Panc1 (cell line): ENCODE measurements at regions not wholly inside any gene's neighbourhood (a gene's known extent, or its start where the extent isn't known, plus 50 kb on each side); places are given as distances from the start of the nearest gene placed in this dataset.

Experiments used
- ATAC-seq: fragments of 200-7000 bp; cut with Tn5 transposase; 2 replicates; pipeline ENCODE4 v1.9.1; 2020; ENCODE audit warnings: mild to moderate bottlenecking, moderate library complexity
- BruUV-seq: library from RNA; stranded (reverse); fragments of 400-500 nt; replicated peaks from 2 replicates; lab custom pipeline; 2021; lab: Mats Ljungman, UMichigan
- CTCF ChIA-PET: fragments of 300-600 bp; sonication (Branson Sonifier 250); formaldehyde crosslinking; loops from one replicate; lab custom pipeline; 2022; ENCODE audit warnings: antibody characterized with exemption; lab: Charles Lee
- POLR2A ChIA-PET: fragments of 300-600 bp; sonication (Branson Sonifier 250); formaldehyde crosslinking; loops from one replicate; lab custom pipeline; 2022; ENCODE audit warnings: antibody characterized with exemption; lab: Charles Lee
- DNase-seq: peaks from one replicate; pipeline ENCODE4 v3.0.0-alpha.2; 2010; ENCODE audit warnings: low read depth, low spot score
- H3K27ac ChIP-seq: 2 replicates; pipeline ENCODE4 v1.5.1; 2011; ENCODE audit warnings: mild to moderate bottlenecking, low read length, inconsistent platforms
- H3K27me3 ChIP-seq: fragments of 200-500 bp; sonication (Bioruptor generic); 2 replicates; pipeline ENCODE4 v1.6.0; 2014; ENCODE audit warnings: low read length, inconsistent platforms; ENCODE audit not compliant: control insufficient read depth, insufficient read depth
- H3K36me3 ChIP-seq: fragments of 200-500 bp; sonication (Bioruptor generic); 2 replicates; pipeline ENCODE4 v1.5.1; 2014; ENCODE audit warnings: inconsistent platforms, mild to moderate bottlenecking, low read length, moderate library complexity; ENCODE audit not compliant: control insufficient read depth, insufficient read depth
- H3K4me1 ChIP-seq: 2 replicates; pipeline ENCODE4 v1.5.1; 2011; ENCODE audit warnings: inconsistent platforms, mild to moderate bottlenecking, low read length, moderate library complexity; ENCODE audit not compliant: control insufficient read depth, insufficient read depth
- H3K4me3 ChIP-seq, 2 experiments: 2 replicates each; pipeline ENCODE4 v1.5.1; 2011 to 2012; ENCODE audit warnings: low read depth in 2 of 2, low read length in 2 of 2, mild to moderate bottlenecking in 2 of 2, inconsistent platforms in 1 of 2, moderate library complexity in 1 of 2
- H3K9me3 ChIP-seq: fragments of 200-500 bp; sonication (Bioruptor generic); 2 replicates; pipeline ENCODE4 v1.5.1; 2014; ENCODE audit warnings: low read depth, mild to moderate bottlenecking, inconsistent platforms, low read length, moderate library complexity; ENCODE audit not compliant: control insufficient read depth, insufficient read depth
- POLR2AphosphoS5 ChIP-seq: IDR thresholded peaks from 2 replicates; pipeline ENCODE4 v1.6.1; 2012; ENCODE audit warnings: mild to moderate bottlenecking, low read depth, low read length, moderate library complexity
- REST ChIP-seq, 2 experiments: IDR thresholded peaks; 2 replicates each; pipeline ENCODE4 v1.6.1; 2011 to 2012; ENCODE audit warnings: low read depth in 2 of 2, control low read depth in 1 of 2, low read length in 1 of 2, mild to moderate bottlenecking in 1 of 2, moderate library complexity in 1 of 2; ENCODE audit not compliant: insufficient read depth in 1 of 2
- SIN3A ChIP-seq: IDR thresholded peaks from 2 replicates; pipeline ENCODE4 v1.6.1; 2012; ENCODE audit warnings: low read depth, mild to moderate bottlenecking, low read length, moderate library complexity, borderline replicate concordance; ENCODE audit not compliant: insufficient read depth
- TCF7L2 ChIP-seq: IDR thresholded peaks from 2 replicates; pipeline ENCODE4 v1.6.1; 2011; ENCODE audit warnings: mild to moderate bottlenecking, low read depth, low read length, inconsistent platforms
- in situ Hi-C: cut with HindIII; loops from 2 replicates; pipeline ENCODE4 v1.10.0; 2016; ENCODE audit warnings: low sequenced_read_pairs, low pct_unique_long_range_greater_than_20kb
- intact Hi-C: fragments of 100-400 bp; cut with micrococcal nuclease; formaldehyde crosslinking; loops from one replicate; pipeline ENCODE4 v1.10.0; 2022; ENCODE audit not compliant: unreplicated experiment
- TF ChIP-seq, protein P1 (sequence below): fragments of 450-650 bp; IDR thresholded peaks from 2 replicates; pipeline ENCODE4 v1.5.1; 2017; ENCODE audit warnings: mild to moderate bottlenecking

DNA sequence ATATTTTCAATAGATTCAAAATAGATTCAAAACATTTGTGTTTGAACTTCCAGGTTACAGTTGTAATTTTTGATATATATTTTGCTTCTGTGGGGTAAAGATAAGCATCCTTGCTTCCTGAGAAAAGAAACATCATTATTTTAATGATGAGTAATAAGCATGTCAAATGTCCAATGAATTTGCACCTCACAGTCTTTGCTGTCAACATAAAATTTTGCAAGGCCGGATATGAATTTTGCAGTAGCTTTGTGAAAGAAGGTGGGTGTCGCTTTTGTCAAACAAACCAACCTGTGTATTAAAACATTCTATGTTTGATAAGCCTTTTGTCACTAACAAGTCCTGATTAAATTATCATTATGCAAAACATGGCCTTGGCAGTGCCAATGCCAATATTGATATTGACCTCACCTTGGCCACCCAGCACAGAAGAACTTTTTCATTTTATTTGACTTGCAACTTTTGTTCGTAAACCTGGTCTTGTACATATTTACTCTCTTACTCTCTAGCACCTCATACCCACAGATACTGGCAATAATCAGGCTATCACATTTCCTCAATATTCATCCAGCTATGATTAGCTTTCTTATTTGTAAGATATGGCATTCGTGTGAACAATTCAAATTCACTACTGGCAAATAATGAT is 645.0 kb upstream of the KLF4 start:
- intact Hi-C loops: no loop called here
- CTCF ChIA-PET: no interaction called here

DNA sequence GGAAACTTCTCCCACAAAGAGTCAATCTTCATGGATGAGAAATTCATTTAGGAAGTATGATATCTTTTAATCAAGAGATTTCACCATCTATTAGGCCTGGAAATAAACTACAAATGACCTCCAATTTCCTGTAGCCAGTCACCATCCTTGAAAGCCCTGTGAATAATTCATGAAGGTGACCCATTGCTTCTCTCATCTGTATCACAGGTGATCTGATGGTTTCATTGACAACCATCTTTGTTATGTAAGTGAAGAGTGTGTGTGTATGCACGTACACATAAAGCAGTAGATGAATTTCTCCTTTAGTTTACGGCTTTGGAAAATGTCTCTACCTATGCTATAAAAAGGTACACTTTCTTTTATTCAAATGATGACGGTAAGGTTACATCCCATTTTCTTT is 644.1 kb upstream of the KLF4 start:
- POLR2A ChIA-PET: no interaction called here
- H3K4me1 ChIP-seq: no peaks in the 10 kb centered on the region
- DNase-seq: no peak
- CTCF ChIA-PET: no interaction called here
- ATAC-seq: no peak
- H3K9me3 ChIP-seq: no peaks in the 10 kb centered on the region
- no peak overlapping the region for H3K4me3 ChIP-seq
- H3K27ac ChIP-seq: no peak overlapping the region
- H3K27me3 ChIP-seq: no peaks in the 10 kb centered on the region
- TF ChIP-seq REST (IDR thresholded peaks at IDR 0.05; ENCODE audit: insufficient read depth in 1 of 2, low read depth in 2 of 2, low read length in 1 of 2) (no peak), TCF7L2 (no peak), SIN3A (no peak), POLR2AphosphoS5 (no peak)
- TF ChIP-seq, protein P1, sequence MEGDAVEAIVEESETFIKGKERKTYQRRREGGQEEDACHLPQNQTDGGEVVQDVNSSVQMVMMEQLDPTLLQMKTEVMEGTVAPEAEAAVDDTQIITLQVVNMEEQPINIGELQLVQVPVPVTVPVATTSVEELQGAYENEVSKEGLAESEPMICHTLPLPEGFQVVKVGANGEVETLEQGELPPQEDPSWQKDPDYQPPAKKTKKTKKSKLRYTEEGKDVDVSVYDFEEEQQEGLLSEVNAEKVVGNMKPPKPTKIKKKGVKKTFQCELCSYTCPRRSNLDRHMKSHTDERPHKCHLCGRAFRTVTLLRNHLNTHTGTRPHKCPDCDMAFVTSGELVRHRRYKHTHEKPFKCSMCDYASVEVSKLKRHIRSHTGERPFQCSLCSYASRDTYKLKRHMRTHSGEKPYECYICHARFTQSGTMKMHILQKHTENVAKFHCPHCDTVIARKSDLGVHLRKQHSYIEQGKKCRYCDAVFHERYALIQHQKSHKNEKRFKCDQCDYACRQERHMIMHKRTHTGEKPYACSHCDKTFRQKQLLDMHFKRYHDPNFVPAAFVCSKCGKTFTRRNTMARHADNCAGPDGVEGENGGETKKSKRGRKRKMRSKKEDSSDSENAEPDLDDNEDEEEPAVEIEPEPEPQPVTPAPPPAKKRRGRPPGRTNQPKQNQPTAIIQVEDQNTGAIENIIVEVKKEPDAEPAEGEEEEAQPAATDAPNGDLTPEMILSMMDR: no peak
- in situ Hi-C loops: no loop called here
- intact Hi-C loops: no loop called here
- H3K36me3 ChIP-seq: no peaks in the 10 kb centered on the region
- no TSS peak for BruUV-seq

More for the DNA sequence above, 645.0 kb upstream of the KLF4 start:
- no peak for ATAC-seq
- H3K36me3 ChIP-seq: no peaks in the 10 kb centered on the region
- in situ Hi-C loops: no loop called here
- POLR2A ChIA-PET: no interaction called here
- H3K4me3 ChIP-seq: no peak overlapping the region
- DNase-seq: no peak
- BruUV-seq: no TSS peak
- H3K27ac ChIP-seq: no peak overlapping the region
- TF ChIP-seq TCF7L2 (no peak), REST (IDR thresholded peaks at IDR 0.05; ENCODE audit: insufficient read depth in 1 of 2, low read depth in 2 of 2, low read length in 1 of 2) (no peak), SIN3A (no peak), POLR2AphosphoS5 (no peak)
- TF ChIP-seq, protein P1: no peak
- no peaks in the 10 kb centered on the region for H3K9me3 ChIP-seq
- H3K27me3 ChIP-seq: no peaks in the 10 kb centered on the region
- H3K4me1 ChIP-seq: no peaks in the 10 kb centered on the region
